ENCODE measurements at regions not wholly inside any gene's neighbourhood (a gene's known extent, or its start where the extent isn't known, plus 50 kb on each side); places are given as distances from the start of the nearest gene placed in this dataset.
"Not testable (repeated sequence)": the region's sequence is repeated elsewhere in the genome, so short reads cannot be mapped to it uniquely, and the experiment has no call there.

DNA sequence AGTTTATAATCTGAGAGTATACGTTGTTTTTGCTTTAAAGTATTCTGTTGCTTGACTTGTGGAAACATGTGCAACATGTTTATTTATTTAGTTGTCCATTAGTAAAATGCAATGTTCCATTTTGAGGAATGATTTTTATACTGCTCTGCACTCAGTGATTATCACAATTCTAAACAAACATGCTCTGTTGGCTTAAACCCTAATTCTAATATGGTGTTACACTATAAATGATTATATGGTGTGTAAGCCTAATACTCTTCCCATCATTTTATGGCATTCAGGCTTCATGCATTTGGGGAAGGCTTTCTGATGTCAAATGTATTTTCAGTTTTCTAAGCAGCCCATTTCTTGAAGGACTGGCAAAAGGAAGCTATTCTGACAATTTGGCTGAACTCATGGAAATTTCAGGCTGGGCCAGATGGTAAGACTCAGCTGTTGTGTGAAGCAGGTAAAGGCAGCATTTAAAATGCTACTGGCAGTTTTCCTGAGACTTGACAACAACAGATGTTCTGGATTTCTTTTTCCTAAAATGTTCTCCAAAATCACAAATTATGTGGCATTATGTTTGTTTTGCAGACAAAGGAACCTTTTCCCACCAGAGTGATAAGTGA is 336.7 kb upstream of the GNPDA2 start:
- DNase-seq, result no peak

GRCh38 chr4:45043911-45044310 is 317.6 kb upstream of the GNPDA2 start:
- DNase-seq, result no peak

- no peak for DNase-seq
These were observed 310.3 kb upstream of the GNPDA2 start for GRCh38 chr4:45036677-45037076.

DNA sequence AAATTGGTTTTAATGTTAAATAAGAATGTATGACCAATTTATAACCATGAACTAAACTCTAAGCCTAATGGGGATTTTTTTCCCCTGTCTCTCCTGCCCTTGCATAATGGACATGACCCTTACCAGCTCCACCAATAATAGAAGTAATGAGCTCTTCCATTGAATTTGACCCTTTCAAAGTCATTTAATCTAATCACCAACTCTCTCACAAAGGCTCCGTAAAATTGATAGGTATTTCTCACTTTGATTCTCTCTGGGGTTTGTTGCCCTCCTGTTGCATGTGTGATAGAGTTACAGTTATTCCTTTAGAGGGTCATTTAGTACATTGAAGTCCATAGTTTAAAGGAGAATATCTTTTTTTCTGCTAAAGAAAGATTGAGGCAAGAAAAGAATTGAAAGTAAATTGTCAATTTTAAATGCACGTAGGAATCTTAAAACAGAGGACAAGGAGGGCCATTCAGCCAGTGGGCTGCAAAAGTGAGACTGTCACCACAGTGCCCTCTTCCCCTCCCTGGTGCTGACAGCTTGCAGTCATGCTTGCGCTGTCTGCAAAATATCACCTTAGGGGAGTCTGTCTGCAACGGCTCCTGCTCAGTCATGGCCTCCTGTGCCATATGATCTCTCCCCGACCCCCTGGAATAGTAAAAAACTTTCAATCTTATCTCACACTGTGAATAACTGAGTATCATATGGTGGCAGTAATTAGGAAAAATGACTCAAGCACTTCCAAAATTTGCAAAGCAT is 307.5 kb upstream of the GNPDA2 start:
- DNase-seq, result no peak

- DNase-seq, result no peak
These were observed 303.7 kb upstream of the GNPDA2 start for GRCh38 chr4:45030059-45030458.

DNA sequence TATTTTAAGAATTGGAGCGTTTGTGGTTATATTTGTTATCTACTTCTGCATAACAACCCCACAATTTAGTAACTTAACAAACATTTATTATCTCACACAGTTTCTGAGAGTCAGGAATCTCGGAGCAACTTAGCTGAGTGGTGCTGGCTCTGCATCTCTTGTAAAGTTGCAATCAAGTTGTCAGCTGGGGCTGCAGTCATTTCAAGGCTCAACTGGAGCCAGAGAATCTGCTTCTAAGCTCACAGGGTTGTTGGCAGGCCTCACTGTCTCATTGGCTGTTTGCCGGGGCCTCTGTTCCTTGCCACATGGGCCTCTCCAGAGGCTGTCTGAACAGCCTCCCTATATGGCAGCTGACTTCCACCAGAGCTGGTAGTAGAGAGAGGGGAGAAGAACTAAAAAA is 281.2 kb upstream of the GNPDA2 start:
- no peak for DNase-seq

DNA sequence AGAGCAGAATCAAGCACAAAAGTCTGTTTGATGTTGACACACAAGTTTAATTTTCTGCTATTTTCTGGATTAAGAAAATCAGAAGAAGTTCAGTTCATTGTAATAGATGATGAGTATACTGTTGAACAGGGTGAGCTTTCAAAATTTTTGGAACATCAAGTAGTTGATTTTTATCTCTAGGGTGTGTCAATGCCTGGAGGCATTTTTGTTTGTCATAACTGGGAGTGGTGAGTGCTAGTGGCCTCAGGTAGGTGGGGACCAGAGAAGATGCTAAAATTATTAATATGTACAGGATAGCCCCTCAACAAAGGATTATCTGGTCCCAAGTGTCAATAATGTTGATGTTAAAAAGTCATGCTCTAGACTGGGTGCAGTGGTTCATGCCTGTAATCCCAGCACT is 279.7 kb upstream of the GNPDA2 start:
- no peak for DNase-seq

DNA sequence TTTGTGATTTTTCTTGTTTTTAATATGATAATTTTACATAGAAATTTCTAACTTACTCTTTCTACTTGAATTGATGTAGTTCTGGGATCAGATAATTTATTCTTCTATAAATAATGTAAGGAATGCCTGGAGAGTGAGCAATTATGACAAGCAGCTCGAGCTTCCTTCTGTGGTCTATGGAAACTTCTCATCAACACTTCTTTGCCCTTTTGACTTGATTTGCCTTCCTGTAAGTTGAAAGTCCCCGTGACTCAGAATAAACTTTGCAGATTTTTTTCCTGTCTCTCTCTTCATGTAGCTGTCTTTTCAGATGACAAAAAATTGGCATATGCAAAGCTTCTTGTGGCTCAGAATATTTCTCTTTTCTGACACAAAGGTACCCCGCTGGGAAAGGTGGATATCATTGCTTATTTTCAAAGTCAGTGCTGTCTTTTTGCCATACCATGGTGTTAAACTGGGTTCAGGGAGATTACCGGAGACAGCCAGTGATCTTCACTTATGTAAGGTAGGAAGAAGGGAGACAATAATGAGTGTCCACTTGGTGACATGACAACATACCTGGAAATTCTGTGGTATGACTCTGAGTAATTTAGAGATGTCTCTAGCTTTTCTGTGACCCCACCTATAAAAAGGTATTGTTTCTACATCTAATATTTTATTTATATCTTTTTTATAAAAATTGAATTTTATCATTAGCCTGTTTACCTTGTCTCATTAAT is 278.6 kb upstream of the GNPDA2 start:
- DNase-seq, result no peak

GRCh38 chr4:45004326-45004725 is 278.0 kb upstream of the GNPDA2 start:
- no peak for DNase-seq

- DNase-seq, result no peak
These were observed 270.0 kb upstream of the GNPDA2 start for GRCh38 chr4:44996276-44996845.

GRCh38 chr4:44988011-44988410 is 261.7 kb upstream of the GNPDA2 start:
- DNase-seq, result no peak

DNA sequence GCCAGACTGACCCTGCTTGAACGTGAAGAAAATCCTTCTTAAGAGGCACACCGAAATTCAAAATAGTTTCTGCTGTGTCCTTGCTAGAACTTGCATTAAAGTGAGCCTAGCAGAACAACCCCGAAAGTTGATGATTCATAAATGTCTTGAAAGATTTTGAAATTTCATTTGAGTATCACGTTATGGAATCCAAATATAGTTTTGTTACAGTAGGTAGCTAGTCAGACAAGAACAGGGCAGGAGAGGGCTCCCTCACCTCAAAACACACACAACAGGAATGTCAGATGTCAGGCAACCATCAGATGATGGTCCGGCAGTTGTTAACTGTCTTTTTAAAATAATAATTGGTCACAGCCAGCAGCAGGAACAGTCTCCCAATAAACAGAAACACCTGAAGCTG is 259.6 kb upstream of the GNPDA2 start:
- DNase-seq, result no peak

DNA sequence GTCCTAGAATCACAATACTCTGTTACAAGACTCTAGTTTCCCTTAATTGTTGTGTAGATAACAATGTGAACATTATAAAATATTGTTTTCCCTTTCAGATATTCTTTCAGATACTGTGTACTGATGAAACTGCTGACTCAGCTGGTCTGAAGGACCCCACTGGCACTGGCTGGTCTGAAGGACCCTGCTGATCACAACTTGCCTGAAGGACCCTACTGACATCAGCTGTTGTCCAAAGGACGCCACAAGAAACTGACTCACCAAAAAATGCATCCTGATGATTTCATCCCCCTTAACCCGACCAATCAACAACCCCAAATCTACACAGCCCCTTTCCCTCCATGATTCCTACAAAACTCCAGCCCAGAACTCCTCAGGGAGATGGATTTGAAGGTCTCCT is 258.8 kb upstream of the GNPDA2 start:
- no peak for DNase-seq

DNA sequence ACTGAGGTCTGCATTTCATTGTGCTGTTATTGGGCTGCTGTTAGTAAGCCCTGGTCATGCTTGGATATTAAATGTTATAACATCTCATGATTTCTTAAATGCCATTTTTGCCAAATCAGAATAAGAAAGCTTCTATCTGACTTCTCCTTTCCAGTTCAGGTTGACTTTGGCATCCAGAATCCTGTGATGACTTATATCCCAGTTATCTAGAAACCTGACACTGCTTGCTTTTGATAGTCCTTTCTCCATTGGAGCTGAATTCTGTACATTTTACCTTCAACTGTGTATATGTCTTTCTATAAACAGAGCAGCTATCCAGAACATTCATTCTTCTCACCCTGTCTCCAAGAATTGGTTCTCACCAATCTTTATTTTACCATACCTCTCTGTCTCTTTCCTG is 257.7 kb upstream of the GNPDA2 start:
- no peak for DNase-seq

GRCh38 chr4:44983083-44983482 is 256.7 kb upstream of the GNPDA2 start:
- no peak for DNase-seq

DNA sequence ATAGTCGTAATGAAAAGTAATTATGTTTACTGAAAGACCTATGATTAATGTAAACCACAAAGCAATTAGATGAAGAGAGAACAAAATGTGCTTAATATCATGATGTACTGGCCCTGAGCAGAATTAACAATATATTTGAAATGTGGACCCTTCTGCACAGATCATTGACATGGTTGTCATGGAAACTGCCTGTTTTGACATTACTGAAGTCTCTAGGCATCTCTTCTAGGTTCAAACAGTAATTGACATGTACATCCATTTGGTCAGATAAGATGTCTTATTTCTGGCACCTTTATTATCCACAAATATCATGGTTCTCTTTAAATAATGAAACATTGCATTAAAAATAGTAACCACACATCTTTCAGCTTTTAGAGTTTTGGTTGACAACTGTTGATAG is 251.7 kb upstream of the GNPDA2 start:
- DNase-seq, result no peak

DNA sequence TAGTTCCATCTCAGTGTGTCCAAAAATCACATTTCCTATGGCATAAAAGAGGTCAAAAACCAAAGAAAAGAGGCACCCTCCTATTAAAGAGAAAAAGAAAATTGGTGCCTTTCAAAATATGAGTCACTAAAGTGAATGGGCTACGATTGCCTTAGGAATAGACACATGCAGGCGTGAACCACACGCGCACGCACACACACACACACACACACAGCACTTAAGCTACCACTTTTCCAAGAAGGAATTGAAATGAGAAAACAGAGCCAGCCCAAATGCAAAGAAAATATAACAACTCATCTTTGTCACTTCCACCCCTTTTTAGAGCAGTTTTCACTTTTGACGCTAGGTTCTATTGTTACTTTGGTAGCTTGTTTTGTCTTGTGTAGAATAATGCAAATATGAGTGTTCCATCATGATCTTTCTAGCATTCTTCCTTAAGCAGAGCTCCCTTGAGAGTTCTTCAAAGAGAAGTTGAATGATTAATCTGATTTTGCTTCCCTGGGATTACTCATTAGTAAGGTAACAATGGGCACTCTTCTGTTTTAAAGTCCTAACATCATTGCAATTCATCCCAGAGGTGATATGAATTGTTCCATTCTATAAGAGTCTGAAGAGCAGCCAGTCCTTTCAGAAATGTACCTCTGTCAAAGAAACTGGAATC is 239.2 kb upstream of the GNPDA2 start:
- no peak for DNase-seq

GRCh38 chr4:44964086-44964485 is 237.7 kb upstream of the GNPDA2 start:
- DNase-seq, result not testable (repeated sequence)

DNA sequence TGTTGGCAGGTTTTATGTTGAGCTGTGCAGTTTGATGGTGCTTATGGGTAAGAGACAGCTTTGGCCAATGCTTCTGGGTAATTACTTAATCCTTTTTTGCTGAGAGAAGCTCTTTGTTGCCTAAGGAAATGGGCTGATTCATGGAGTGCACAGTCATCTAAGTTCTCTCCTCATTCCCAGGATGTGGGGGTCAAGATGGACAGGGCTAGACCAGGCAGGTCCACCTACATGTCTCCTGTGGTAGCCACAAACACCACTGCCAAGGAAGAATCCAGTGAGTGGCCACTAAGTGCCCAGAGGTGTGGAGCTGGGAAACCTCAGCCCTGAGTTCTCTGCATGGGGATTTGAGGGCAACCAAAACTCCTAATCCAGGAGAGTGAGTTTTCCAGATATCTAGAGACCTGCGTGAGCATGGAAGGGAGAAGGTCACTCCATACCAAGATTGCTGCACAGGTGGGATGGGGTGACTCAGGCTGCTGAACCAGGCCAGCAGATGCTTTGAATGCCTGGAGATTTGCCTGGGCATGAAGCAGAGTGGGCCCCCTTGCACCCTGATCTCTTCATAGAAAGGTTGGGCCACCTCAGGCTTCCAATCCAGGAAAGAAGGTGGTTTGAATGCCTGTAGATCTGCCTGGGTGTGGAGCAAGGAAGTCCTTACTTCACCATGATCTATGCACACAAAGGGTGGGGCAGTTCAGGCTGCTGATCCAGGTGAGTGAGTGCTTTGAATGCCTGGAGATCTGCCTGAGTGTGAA is 234.8 kb upstream of the GNPDA2 start:
- DNase-seq, result no peak

- no peak for DNase-seq
These were observed 205.4 kb upstream of the GNPDA2 start for GRCh38 chr4:44931720-44932119.

DNA sequence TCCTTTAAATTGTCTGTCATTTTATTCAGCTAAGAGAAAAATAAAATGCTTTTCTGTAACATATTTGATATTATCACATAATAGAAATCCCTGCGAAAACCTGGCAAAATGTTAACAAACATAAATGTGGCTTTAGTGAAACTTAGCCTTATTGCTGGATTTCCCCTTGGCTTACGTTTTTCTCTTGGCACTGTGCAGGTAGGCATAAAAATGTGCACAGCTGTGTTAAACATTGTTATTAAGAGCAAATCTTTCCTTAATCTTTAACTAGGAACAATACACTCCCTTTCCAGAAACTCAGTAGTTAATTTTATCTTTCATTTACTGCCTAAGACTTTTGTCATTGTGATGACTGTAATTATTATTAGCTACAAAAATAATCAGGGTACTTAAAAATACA is 202.4 kb upstream of the GNPDA2 start:
- DNase-seq, result no peak
